Activated CD8-positive, alpha-beta T cell treated with anti-CD3 and anti-CD28 coated beads for 36 hours (primary cell): ENCODE measurements at regions not wholly inside any gene's neighbourhood (a gene's known extent, or its start where the extent isn't known, plus 50 kb on each side); places are given as distances from the start of the nearest gene placed in this dataset.

Source experiments
- ATAC-seq: fragments of 200-7000 bp; cut with Tn5 transposase; one replicate; pipeline ENCODE4 v1.10.0; 2021; ENCODE audit warnings: mild to moderate bottlenecking, moderate library complexity
- CTCF ChIA-PET: fragments of 350-600 bp; sonication (Branson Sonifier 250); formaldehyde crosslinking; loops from one replicate; lab custom pipeline; 2021; ENCODE audit warnings: antibody characterized with exemption; lab: Charles Lee
- POLR2A ChIA-PET: fragments of 350-600 bp; sonication (Branson Sonifier 250); formaldehyde crosslinking; loops from one replicate; lab custom pipeline; 2021; ENCODE audit warnings: antibody characterized with exemption; lab: Charles Lee
- DNase-seq: peaks from one replicate; pipeline ENCODE4 v3.0.0-alpha.2; 2020
- H3K27ac Mint-ChIP-seq: one replicate; pipeline ENCODE4 v1.8.0; 2021; ENCODE audit warnings: mild to moderate bottlenecking, mixed read lengths
- H3K27me3 Mint-ChIP-seq: one replicate; pipeline ENCODE4 v1.8.0; 2021; ENCODE audit warnings: mixed read lengths
- H3K36me3 Mint-ChIP-seq: one replicate; pipeline ENCODE4 v1.8.0; 2021; ENCODE audit warnings: low read depth, mixed read lengths
- H3K4me1 Mint-ChIP-seq: one replicate; pipeline ENCODE4 v1.8.0; 2021; ENCODE audit warnings: low read depth, mixed read lengths
- H3K4me3 Mint-ChIP-seq: one replicate; pipeline ENCODE4 v1.8.0; 2021; ENCODE audit warnings: mild to moderate bottlenecking, moderate library complexity, mixed read lengths
- H3K9me3 Mint-ChIP-seq: one replicate; pipeline ENCODE4 v1.8.0; 2021; ENCODE audit warnings: mixed read lengths
- CTCF ChIP-seq: fragments of 200-600 bp; IDR thresholded peaks from one replicate; pipeline ENCODE4 v1.8.0; 2022; ENCODE audit warnings: antibody characterized with exemption, mild to moderate bottlenecking
- intact Hi-C: fragments of 100-400 bp; cut with micrococcal nuclease; formaldehyde crosslinking; loops from one replicate; pipeline ENCODE4 v1.10.0; 2022

GRCh38 chr2:129732630-129733026 is 246.8 kb upstream of the RAB6C start:
- TF ChIP-seq CTCF: no peak
- intact Hi-C loops: no loop called here
- ATAC-seq (no peak), DNase-seq (no peak)
- H3K4me3 Mint-ChIP-seq: no peak overlapping the region
- H3K4me1 Mint-ChIP-seq: no peaks in the 10 kb centered on the region
- no peaks in the 10 kb centered on the region for H3K9me3 Mint-ChIP-seq
- no peak overlapping the region for H3K27ac Mint-ChIP-seq
- no peaks in the 10 kb centered on the region for H3K27me3 Mint-ChIP-seq
- ChIA-PET POLR2A (interaction anchor here (0.7 kb wide), 1 partner anchor 1322 kb away, joined by 3 read pairs; no protein-coding TSS in a partner anchor), CTCF (no interaction called here)
- no peaks in the 10 kb centered on the region for H3K36me3 Mint-ChIP-seq

- ChIA-PET CTCF (no interaction called here), POLR2A (interaction anchor here (0.7 kb wide), 1 partner anchor 1322 kb away, joined by 3 read pairs; no protein-coding TSS in a partner anchor)
These were observed 246.4 kb upstream of the RAB6C start for GRCh38 chr2:129733041-129733440.

GRCh38 chr2:129733579-129733978 is 245.9 kb upstream of the RAB6C start:
- H3K27me3 Mint-ChIP-seq: no peaks in the 10 kb centered on the region
- POLR2A ChIA-PET: no interaction called here
- CTCF ChIA-PET: no interaction called here
- no peak overlapping the region for H3K4me3 Mint-ChIP-seq
- ATAC-seq (no peak), DNase-seq (no peak)
- H3K4me1 Mint-ChIP-seq: no peaks in the 10 kb centered on the region
- no peaks in the 10 kb centered on the region for H3K9me3 Mint-ChIP-seq
- TF ChIP-seq CTCF: no peak
- H3K27ac Mint-ChIP-seq: no peak overlapping the region
- intact Hi-C loops: no loop called here
- no peaks in the 10 kb centered on the region for H3K36me3 Mint-ChIP-seq

More at GRCh38 chr2:129733041-129733440, 246.4 kb upstream of the RAB6C start:
- Mint-ChIP-seq H3K36me3 (no peaks in the 10 kb centered on the region), H3K9me3 (no peaks in the 10 kb centered on the region), H3K4me3 (no peak overlapping the region), H3K27ac (no peak overlapping the region), H3K27me3 (no peaks in the 10 kb centered on the region), H3K4me1 (no peaks in the 10 kb centered on the region)
- intact Hi-C loops: no loop called here
- DNase-seq (no peak), ATAC-seq (no peak)
- no peak for TF ChIP-seq CTCF

GRCh38 chr2:129734343-129735034 is 245.0 kb upstream of the RAB6C start:
- ChIA-PET POLR2A (no interaction called here), CTCF (no interaction called here)
- no peaks in the 10 kb centered on the region for H3K36me3 Mint-ChIP-seq
- TF ChIP-seq CTCF: no peak
- intact Hi-C loops: no loop called here
- ATAC-seq: no peak
- no peaks in the 10 kb centered on the region for H3K4me1 Mint-ChIP-seq
- no peak for DNase-seq
- H3K27me3 Mint-ChIP-seq: no peaks in the 10 kb centered on the region
- H3K4me3 Mint-ChIP-seq: no peak overlapping the region
- no peaks in the 10 kb centered on the region for H3K9me3 Mint-ChIP-seq
- H3K27ac Mint-ChIP-seq: no peak overlapping the region

GRCh38 chr2:129735576-129735975 is 243.9 kb upstream of the RAB6C start:
- CTCF ChIA-PET: no interaction called here
- H3K27ac Mint-ChIP-seq: no peak overlapping the region
- intact Hi-C loops: no loop called here
- no peak for TF ChIP-seq CTCF
- H3K36me3 Mint-ChIP-seq: no peaks in the 10 kb centered on the region
- H3K4me1 Mint-ChIP-seq: no peaks in the 10 kb centered on the region
- POLR2A ChIA-PET: no interaction called here
- no peaks in the 10 kb centered on the region for H3K9me3 Mint-ChIP-seq
- DNase-seq (no peak), ATAC-seq (no peak)
- H3K4me3 Mint-ChIP-seq: no peak overlapping the region
- H3K27me3 Mint-ChIP-seq: no peaks in the 10 kb centered on the region
